Right renal cortex interstitium (tissue), 3 donors: ENCODE measurements at regions not wholly inside any gene's neighbourhood (a gene's known extent, or its start where the extent isn't known, plus 50 kb on each side); places are given as distances from the start of the nearest gene placed in this dataset.

Experiments used
- DNase-seq, 3 donors: peaks; one replicate each; pipeline ENCODE4 v3.0.0-alpha.2; 2013; ENCODE audit warnings: low read depth in 3 of 3, low spot score in 2 of 3

GRCh38 chr22:27133019-27133431, 475.6 kb downstream of the MIAT start:
- no peak for DNase-seq

- no peak for DNase-seq
Measured at GRCh38 chr22:27133681-27134314, 476.4 kb downstream of the MIAT start.

- DNase-seq = no peak
Measured at GRCh38 chr22:27134315-27134701, 476.9 kb downstream of the MIAT start.

- no peak for DNase-seq
Measured at GRCh38 chr22:27135031-27135981, 477.9 kb downstream of the MIAT start.

DNA sequence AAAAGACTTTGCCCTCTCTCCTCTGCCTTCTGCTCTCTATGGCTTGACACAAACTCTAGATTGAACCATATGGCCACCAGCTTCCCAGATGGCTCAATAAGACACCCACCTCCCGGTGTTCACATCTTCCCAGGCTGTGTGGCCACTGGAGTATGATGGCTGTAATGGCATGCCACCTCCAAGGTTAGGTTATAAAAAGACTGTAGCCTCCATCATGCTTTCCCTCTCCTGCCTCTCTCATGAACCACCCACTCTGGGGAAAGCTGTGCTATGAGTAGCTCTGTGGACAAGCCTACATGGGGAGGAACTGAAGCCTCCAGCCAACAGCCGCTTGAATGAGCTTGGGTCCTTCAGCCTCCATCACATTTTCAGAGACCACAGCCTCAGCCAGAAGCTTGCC, 479.2 kb downstream of the MIAT start:
- no peak for DNase-seq

DNA sequence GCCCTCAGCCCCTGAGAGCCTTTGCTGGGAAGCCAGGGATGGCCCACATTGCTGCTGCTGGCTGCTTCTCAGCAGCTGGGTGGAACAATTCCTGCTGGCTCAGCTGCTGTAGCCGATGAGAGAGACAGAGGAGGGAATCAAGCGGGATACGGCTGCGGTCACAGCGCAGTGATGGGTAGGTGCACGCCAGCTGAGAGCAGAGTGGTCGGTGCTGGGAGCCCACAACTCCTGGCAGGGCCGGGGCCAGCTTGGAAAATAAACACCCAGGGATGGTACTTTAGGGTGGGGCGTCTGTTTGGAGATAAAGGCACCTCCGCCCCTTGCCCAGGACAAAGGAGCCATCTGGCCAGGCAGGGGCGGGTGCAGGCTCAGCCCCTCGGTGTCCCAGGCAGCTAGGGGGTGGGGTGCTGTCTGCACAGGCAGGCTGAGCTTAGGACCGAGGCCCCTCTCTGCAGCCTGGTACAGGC, 480.5 kb downstream of the MIAT start:
- no peak for DNase-seq

GRCh38 chr22:27138471-27138870, 481.1 kb downstream of the MIAT start:
- no peak for DNase-seq

DNA sequence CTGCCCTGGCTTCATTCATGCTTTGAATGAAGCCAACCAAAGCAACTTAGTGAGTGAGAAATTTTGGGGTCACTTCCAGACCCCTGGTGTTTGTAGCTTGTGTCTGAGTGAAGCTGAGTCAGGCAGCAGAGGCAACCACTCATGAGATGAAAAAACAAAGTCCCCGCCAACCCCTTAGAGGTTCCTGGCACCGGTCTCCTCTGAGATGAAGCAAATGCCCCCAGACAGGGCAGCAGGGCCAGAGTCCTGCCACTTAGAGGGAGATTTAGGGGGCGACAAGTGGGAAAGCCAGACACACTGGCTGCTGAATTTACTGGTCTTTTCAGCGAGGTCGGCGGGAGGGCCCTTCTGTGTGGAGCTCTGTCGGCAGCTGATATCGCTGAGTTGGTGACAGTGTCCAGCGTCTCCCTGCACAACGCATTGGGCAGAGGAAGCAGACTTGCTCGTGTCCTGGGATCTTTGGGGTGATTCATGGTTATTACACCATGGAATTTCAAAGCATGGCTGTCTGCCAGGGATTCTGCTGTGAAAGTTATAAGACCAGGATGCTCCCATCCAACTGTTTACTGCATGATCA, 482.6 kb downstream of the MIAT start:
- DNase-seq = no peak

DNA sequence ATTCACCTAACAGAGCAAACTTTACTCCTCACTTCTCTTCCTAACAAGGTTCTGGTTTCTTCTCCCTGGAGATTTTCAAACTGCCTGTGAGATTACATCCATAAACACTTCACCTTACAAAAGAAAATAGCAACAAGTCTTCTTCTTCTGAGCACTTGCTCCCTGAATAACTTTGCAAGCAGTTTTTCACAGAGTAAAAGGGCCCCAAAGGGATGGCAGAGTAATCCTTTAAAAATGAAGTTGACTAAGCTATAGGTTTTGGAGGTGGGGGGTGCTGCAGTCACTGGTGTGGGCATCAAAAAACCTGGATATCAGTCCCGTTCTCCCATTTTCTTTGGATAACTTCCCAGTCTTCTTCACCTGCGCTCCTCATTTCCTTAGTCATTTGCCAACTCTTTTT, 484.9 kb downstream of the MIAT start:
- DNase-seq = no peak

DNA sequence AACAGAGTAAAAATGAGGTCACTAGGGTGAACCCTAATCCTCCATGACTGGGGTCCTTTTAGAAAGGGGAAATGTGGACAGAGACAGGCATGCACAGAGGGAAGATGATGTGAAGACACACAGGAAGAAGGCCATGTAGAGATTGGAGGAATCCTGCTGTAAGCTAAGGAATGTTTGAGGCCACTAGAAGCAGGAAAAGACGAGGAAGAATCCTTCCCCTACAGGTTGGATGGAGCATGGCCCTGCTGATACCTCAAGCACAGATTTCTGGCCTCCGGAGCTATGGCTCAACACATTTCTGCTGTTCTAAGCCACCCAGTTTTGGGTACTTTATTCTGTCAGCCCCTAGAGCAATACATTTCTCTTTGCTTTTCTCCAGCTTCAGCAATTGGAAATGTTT, 486.9 kb downstream of the MIAT start:
- no peak for DNase-seq

- no peak for DNase-seq
Measured at GRCh38 chr22:27146866-27147633, 489.7 kb downstream of the MIAT start.

- DNase-seq = no peak
Measured at GRCh38 chr22:27148055-27148454, 490.7 kb downstream of the MIAT start.

DNA sequence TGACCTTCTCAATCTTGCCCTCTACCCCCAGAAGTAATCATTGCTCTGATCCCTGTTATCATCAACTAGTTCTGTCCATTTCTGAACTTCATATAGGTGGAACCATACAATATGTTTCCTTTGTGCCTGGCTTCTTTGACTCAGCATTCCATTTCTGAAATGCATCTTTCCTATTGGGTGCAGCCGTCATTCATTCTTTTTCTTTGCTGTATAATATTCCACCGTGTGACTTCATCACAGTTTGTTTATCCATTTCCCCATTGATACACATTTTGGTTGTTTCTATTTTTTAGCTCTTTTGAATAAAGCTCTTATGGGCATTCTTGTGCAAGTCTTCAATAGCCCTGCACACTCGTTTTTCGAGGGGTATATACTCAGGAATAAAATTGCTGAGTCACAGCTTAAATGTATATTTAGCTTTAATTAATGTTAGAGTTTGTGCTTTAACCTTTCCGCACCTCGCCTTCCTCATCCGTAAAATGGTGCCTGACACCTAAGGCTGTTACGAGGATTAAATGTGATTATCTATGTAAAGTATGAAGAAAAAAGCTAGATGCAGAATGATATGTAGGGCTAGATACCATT, 491.6 kb downstream of the MIAT start:
- no peak for DNase-seq

GRCh38 chr22:27149921-27150543, 492.6 kb downstream of the MIAT start:
- DNase-seq = no peak

GRCh38 chr22:27150544-27150941, 493.2 kb downstream of the MIAT start:
- DNase-seq = no peak

DNA sequence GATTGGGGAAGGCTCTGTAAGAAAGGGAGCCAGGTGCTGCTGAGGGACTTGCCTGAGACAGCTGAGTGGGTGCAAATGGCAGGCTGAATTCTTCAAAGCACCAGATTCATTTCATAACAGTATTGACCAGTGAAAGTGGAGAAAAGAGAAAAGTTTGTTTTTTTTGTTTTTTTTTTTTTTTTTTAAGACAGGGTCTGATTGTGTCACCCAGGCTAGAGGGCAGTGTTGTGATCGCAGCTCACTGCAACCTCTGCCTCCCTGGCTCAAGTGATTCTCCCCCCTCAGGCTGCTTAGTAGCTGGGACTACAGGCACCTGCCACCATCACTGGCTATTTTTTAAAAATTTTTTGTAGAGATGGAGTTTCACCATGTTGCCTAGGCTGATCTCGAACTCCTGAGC, 494.0 kb downstream of the MIAT start:
- no peak for DNase-seq

DNA sequence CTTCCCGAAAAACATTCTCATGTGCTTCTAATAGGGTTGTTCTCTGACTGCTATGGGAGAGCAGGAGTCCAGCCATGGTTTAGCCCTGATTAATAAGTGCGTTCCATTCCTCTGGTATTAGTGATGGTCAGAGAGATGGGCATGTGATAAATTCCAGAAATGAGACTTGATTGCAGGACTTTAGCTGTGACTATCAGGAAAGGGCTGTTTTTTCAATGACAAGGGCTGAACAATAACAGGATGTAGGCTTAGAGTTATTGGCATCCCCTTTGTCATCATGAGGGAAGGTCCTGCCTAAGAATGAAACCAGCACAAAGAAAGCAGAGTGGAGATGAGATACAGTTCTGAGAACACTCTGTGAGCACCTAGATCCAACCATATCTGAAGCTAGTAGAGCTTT, 494.6 kb downstream of the MIAT start:
- no peak for DNase-seq

DNA sequence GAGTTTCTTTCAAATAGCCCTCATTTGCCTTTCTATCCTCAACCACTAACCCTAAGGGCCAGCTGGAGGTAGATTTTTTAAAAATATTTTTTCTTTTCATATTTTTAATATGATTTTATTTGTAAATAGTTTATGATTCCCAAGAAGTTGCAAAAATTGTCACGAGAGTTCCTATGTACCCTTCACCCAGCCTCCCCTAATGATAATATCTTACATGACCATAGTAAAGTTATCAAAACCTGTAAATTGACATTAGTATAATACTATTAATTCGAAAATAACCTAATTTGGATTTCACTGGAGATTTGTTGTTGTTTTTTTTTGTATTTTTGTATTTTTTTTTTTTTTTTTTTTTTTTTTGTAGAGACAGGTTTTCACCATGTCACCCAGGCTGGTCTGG, 495.5 kb downstream of the MIAT start:
- DNase-seq = no peak

GRCh38 chr22:27153386-27153785, 496.0 kb downstream of the MIAT start:
- DNase-seq = no peak

DNA sequence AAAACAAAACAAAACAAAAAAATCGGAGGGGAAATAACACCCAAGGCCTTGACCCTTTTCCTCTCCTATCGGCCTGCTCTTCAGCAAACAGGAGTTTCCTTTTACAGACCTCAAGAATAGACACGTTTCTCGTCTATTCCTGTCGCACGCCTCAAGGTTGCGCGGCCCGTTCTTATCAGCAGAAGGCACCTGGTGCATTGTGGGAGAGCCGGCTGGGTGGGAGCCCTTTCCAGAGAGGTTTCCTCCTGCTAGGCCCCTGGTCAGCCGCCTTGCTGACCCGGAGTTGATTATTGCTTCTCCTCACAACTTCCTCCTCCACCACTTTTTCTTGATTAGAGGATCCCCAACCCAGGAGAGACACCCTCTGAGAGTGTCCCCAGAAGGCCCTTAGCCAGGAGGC, 497.3 kb downstream of the MIAT start:
- DNase-seq = no peak
